ENCODE measurements at regions not wholly inside any gene's neighbourhood (a gene's known extent, or its start where the extent isn't known, plus 50 kb on each side); places are given as distances from the start of the nearest gene placed in this dataset.

DNA sequence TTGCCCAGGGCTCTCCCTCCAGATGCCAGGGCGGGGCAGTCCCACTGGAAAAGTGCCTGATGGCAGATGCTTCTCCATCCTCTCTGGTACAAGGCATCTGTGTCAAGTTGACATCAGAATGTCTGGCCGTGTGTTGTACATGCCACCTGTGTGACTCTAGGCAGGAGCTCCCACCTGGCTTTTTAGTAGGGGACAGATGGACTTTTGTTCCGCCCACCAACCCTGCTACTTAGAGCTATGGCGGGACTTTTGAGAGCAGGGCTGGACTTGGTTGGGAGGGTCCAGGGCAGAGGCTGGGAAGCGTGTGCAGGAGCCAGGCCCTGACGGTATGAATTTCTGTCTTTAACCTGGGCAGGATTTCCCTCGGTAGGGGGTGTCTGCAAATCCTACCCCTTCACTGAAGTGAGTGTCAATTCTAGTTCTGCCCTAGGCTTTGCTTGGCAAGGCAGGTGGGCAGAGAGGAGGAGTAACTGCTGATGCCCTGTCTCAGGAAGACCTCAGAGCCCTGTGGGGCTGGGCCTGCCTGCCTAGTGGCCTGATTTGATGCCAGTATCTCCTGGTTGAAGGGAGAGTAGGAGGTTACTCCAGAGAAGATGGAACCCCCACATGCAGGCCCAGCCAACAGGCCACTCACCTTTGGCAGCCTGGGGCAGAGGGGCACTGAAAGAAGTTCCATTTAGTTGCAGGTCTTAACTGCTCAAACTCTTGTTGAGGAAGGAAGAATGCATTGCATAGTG lies 99.1 kb downstream of the PJA1 start:
- H3K27me3 ChIP-seq (ENCODE audit: control insufficient read depth, low read length) = no peaks in the 10 kb centered on the region
- H3K9me3 ChIP-seq (ENCODE audit: control insufficient read depth, insufficient read depth, low read length) = no peaks in the 10 kb centered on the region
- no peaks in the 10 kb centered on the region for H3K9me2 ChIP-seq (replicated peaks; ENCODE audit: control insufficient read depth, low read length)
- H3K36me3 ChIP-seq (ENCODE audit: control insufficient read depth, low read length) = no peaks in the 10 kb centered on the region
- no peak overlapping the region for H3K27ac ChIP-seq (ENCODE audit: low read depth, low read length)
- no peaks in the 10 kb centered on the region for H3K4me1 ChIP-seq (ENCODE audit: control insufficient read depth, low read length)
- no peaks in the 10 kb centered on the region for H3F3A ChIP-seq (ENCODE audit: control insufficient read depth, insufficient read depth)
- no peaks in the 10 kb centered on the region for H3K79me2 ChIP-seq (ENCODE audit: control insufficient read depth, low read length)
- H3K4me2 ChIP-seq (ENCODE audit: low read length) = no peak overlapping the region
- no peaks in the 10 kb centered on the region for H4K20me1 ChIP-seq (ENCODE audit: control insufficient read depth, insufficient read depth, low read depth, low read length)
- no peak for TF ChIP-seq CTCF (IDR thresholded peaks at IDR 0.05; ENCODE audit: low read depth, low read length, poor library complexity, severe bottlenecking)
- TF ChIP-seq EZH2phosphoT487 (IDR thresholded peaks at IDR 0.05; ENCODE audit: borderline replicate concordance, low read length) = no peak
- H3K4me3 ChIP-seq (ENCODE audit: low read length) = no peak overlapping the region

DNA sequence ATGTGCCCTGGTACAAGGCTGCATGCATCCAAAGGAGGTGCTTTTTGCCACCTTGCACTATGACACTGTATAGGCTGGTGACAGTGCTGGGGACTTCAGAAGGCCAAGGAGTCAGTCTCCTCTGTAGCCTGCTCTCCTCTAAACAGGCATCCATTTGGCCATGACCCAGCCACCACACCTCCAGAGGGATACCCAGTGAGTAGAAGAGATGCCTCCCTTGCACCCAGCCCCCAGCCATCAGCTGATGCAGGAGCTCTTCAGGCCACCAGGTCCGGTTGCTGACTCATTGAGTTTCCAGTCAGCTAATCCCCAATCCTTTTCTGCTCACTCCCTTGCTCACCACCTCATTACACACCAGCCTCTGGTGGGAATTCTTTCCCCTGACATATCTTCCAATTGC lies 99.8 kb downstream of the PJA1 start:
- H3K4me1 ChIP-seq (ENCODE audit: control insufficient read depth, low read length) = no peaks in the 10 kb centered on the region
- H3K36me3 ChIP-seq (ENCODE audit: control insufficient read depth, low read length) = no peaks in the 10 kb centered on the region
- H3F3A ChIP-seq (ENCODE audit: control insufficient read depth, insufficient read depth) = no peaks in the 10 kb centered on the region
- no peaks in the 10 kb centered on the region for H3K9me3 ChIP-seq (ENCODE audit: control insufficient read depth, insufficient read depth, low read length)
- TF ChIP-seq CTCF (IDR thresholded peaks at IDR 0.05; ENCODE audit: low read depth, low read length, poor library complexity, severe bottlenecking) (no peak), EZH2phosphoT487 (IDR thresholded peaks at IDR 0.05; ENCODE audit: borderline replicate concordance, low read length) (no peak)
- no peak overlapping the region for H3K4me2 ChIP-seq (ENCODE audit: low read length)
- H3K79me2 ChIP-seq (ENCODE audit: control insufficient read depth, low read length) = no peaks in the 10 kb centered on the region
- no peak overlapping the region for H3K27ac ChIP-seq (ENCODE audit: low read depth, low read length)
- no peaks in the 10 kb centered on the region for H4K20me1 ChIP-seq (ENCODE audit: control insufficient read depth, insufficient read depth, low read depth, low read length)
- no peak overlapping the region for H3K4me3 ChIP-seq (ENCODE audit: low read length)
- no peaks in the 10 kb centered on the region for H3K27me3 ChIP-seq (ENCODE audit: control insufficient read depth, low read length)
- H3K9me2 ChIP-seq (replicated peaks; ENCODE audit: control insufficient read depth, low read length) = no peaks in the 10 kb centered on the region

DNA sequence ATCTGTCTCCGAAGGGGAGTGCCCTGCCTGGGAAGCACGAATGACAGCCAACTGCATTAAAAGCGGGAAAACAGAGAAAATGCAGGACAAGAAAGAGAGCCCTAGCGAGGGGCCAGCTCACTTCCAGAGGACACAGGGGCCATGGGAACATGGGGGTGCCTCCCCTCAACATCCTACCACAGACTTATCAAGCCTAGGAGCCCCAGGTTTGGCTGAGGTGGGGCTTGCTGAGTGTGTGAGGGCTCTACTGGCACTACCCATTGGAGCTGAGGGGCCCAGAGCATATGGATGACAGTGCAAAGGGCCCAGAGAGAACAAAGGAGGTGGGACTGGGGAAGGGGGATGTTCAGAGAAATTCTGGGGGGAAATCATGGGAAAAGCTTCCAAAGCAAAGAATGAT lies 101.8 kb downstream of the PJA1 start:
- no peak overlapping the region for H3K4me2 ChIP-seq (ENCODE audit: low read length)
- no peak overlapping the region for H3K4me3 ChIP-seq (ENCODE audit: low read length)
- no peaks in the 10 kb centered on the region for H3F3A ChIP-seq (ENCODE audit: control insufficient read depth, insufficient read depth)
- H4K20me1 ChIP-seq (ENCODE audit: control insufficient read depth, insufficient read depth, low read depth, low read length) = no peaks in the 10 kb centered on the region
- H3K27ac ChIP-seq (ENCODE audit: low read depth, low read length) = no peak overlapping the region
- no peaks in the 10 kb centered on the region for H3K27me3 ChIP-seq (ENCODE audit: control insufficient read depth, low read length)
- no peaks in the 10 kb centered on the region for H3K79me2 ChIP-seq (ENCODE audit: control insufficient read depth, low read length)
- TF ChIP-seq CTCF (IDR thresholded peaks at IDR 0.05; ENCODE audit: low read depth, low read length, poor library complexity, severe bottlenecking) = no peak
- TF ChIP-seq EZH2phosphoT487 (IDR thresholded peaks at IDR 0.05; ENCODE audit: borderline replicate concordance, low read length) = no peak
- no peaks in the 10 kb centered on the region for H3K9me3 ChIP-seq (ENCODE audit: control insufficient read depth, insufficient read depth, low read length)
- no peaks in the 10 kb centered on the region for H3K36me3 ChIP-seq (ENCODE audit: control insufficient read depth, low read length)
- H3K4me1 ChIP-seq (ENCODE audit: control insufficient read depth, low read length) = no peaks in the 10 kb centered on the region
- no peaks in the 10 kb centered on the region for H3K9me2 ChIP-seq (replicated peaks; ENCODE audit: control insufficient read depth, low read length)

Data from DOHH2 (cell line).